H1 (cell line): ENCODE measurements at regions not wholly inside any gene's neighbourhood (a gene's known extent, or its start where the extent isn't known, plus 50 kb on each side); places are given as distances from the start of the nearest gene placed in this dataset.

Source experiments
- CTCF ChIA-PET: fragments of 300-600 bp; sonication (Branson Sonifier 250); formaldehyde crosslinking; loops from one replicate; lab custom pipeline; 2021; ENCODE audit not compliant: partially characterized antibody; lab: Charles Lee
- POLR2A ChIA-PET: fragments of 300-600 bp; sonication (Branson Sonifier 250); formaldehyde crosslinking; loops from one replicate; lab custom pipeline; 2021; ENCODE audit warnings: inconsistent platforms; ENCODE audit not compliant: partially characterized antibody; lab: Charles Lee
- DNase-seq, 2 experiments: peaks; one replicate each; pipeline versions ENCODE4 v3.0.0 to v3.0.0-alpha.2; 2010 to 2022; ENCODE audit warnings: low spot score in 2 of 2, low read depth in 1 of 2, mixed read lengths in 1 of 2
- FAIRE-seq: peaks from 2 replicates; lab custom pipeline; 2011; peaks lifted over from hg19 to GRCh38; lab: Jason Lieb, UNC
- H2AFZ ChIP-seq: 2 replicates; pipeline ENCODE4 v1.8.1; 2012; ENCODE audit warnings: low read length, inconsistent platforms
- H2AK5ac ChIP-seq: 2 replicates; pipeline ENCODE4 v1.6.1; 2013; ENCODE audit warnings: low read depth, low read length
- H2BK120ac ChIP-seq: replicated peaks from 2 replicates; pipeline ENCODE3; 2013; ENCODE audit warnings: low read depth, low read length, inconsistent platforms
- H2BK12ac ChIP-seq: 2 replicates; pipeline ENCODE4 v1.6.1; 2013; ENCODE audit warnings: low read depth, low read length
- H2BK15ac ChIP-seq: 2 replicates; pipeline ENCODE4 v1.6.1; 2013; ENCODE audit warnings: low read length
- H2BK20ac ChIP-seq: 2 replicates; pipeline ENCODE4 v1.6.1; 2013; ENCODE audit warnings: low read length
- H2BK5ac ChIP-seq: 2 replicates; pipeline ENCODE4 v1.6.1; 2013; ENCODE audit warnings: low read depth, low read length
- H3K14ac ChIP-seq: 2 replicates; pipeline ENCODE4 v1.6.1; 2013; ENCODE audit warnings: inconsistent platforms; ENCODE audit not compliant: insufficient read length
- H3K18ac ChIP-seq: 2 replicates; pipeline ENCODE4 v1.6.1; 2013; ENCODE audit warnings: low read length; ENCODE audit errors: extremely low read depth
- H3K23ac ChIP-seq: 2 replicates; pipeline ENCODE4 v1.6.1; 2013; ENCODE audit warnings: inconsistent platforms; ENCODE audit not compliant: insufficient read length
- H3K23me2 ChIP-seq: 2 replicates; pipeline ENCODE4 v1.6.1; 2013; ENCODE audit warnings: low read depth, low read length
- H3K27ac ChIP-seq: 2 replicates; pipeline ENCODE4 v1.6.1; 2011; ENCODE audit warnings: low read depth, low read length, inconsistent platforms
- H3K27me3 ChIP-seq, 4 experiments: replicated peaks in 1 of 4; 1 replicate in 1 of 4; 2 replicates in 3 of 4; pipeline versions ENCODE4 v1.6.1 to v1.8.1; 2011 to 2013; ENCODE audit warnings: low read length in 3 of 4, mild to moderate bottlenecking in 3 of 4, inconsistent platforms in 2 of 4, mixed read lengths in 2 of 4, moderate library complexity in 1 of 4; ENCODE audit not compliant: control insufficient read depth in 3 of 4, insufficient read depth in 3 of 4; ENCODE audit errors: extremely low read depth in 1 of 4
- H3K36me3 ChIP-seq, 4 experiments: 2 replicates each; pipeline versions ENCODE4 v1.6.1 to v1.8.1; 2011 to 2013; ENCODE audit warnings: mild to moderate bottlenecking in 4 of 4, low read length in 3 of 4, moderate library complexity in 2 of 4, control low read depth in 1 of 4, inconsistent platforms in 1 of 4; ENCODE audit not compliant: insufficient read depth in 4 of 4, control insufficient read depth in 2 of 4
- H3K4ac ChIP-seq: replicated peaks from 2 replicates; pipeline ENCODE3; 2013; ENCODE audit warnings: low read length, low read depth, mixed read lengths, inconsistent platforms; ENCODE audit not compliant: insufficient read length
- H3K4me1 ChIP-seq, 4 experiments: replicated peaks in 1 of 4; 1 replicate in 1 of 4; 2 replicates in 3 of 4; pipeline versions ENCODE4 v1.6.1 to v1.8.1; 2011 to 2013; ENCODE audit warnings: low read length in 3 of 4, inconsistent platforms in 2 of 4, mixed read lengths in 1 of 4; ENCODE audit not compliant: insufficient read depth in 4 of 4, control insufficient read depth in 3 of 4
- H3K4me2 ChIP-seq, 2 experiments: 2 replicates each; pipeline versions ENCODE4 v1.6.1 to v1.8.1; 2011 to 2013; ENCODE audit warnings: low read depth in 2 of 2, low read length in 2 of 2, control low read depth in 1 of 2, inconsistent platforms in 1 of 2, mild to moderate bottlenecking in 1 of 2; ENCODE audit not compliant: insufficient read depth in 1 of 2
- H3K4me3 ChIP-seq, 4 experiments: fragments of 200-600, 300-600 bp in 1 of 4; sonication (generic), shearing (Covaris generic), sonication (Bioruptor Twin) in 1 of 4; 2 replicates each; pipeline versions ENCODE4 v1.5.1 to v1.8.1; 2011 to 2016; ENCODE audit warnings: low read length in 4 of 4, low read depth in 3 of 4, control low read depth in 2 of 4, inconsistent platforms in 2 of 4, mild to moderate bottlenecking in 2 of 4, mixed read lengths in 1 of 4, moderate library complexity in 1 of 4; ENCODE audit not compliant: insufficient read depth in 2 of 4; ENCODE audit errors: extremely low read depth in 1 of 4
- H3K56ac ChIP-seq: replicated peaks from 2 replicates; pipeline ENCODE3; 2013; ENCODE audit warnings: low read depth, mild to moderate bottlenecking, mixed read lengths, low read length, inconsistent platforms; ENCODE audit not compliant: insufficient read length
- H3K79me1 ChIP-seq: 2 replicates; pipeline ENCODE4 v1.6.1; 2013; ENCODE audit warnings: low read depth, low read length, control low read depth
- H3K79me2 ChIP-seq, 2 experiments: 2 replicates each; pipeline versions ENCODE4 v1.6.1 to v1.8.1; 2012 to 2013; ENCODE audit warnings: low read length in 2 of 2, mild to moderate bottlenecking in 2 of 2, inconsistent platforms in 1 of 2; ENCODE audit not compliant: insufficient read depth in 2 of 2, control insufficient read depth in 1 of 2
- H3K9ac ChIP-seq, 4 experiments: replicated peaks in 1 of 4; 1 replicate in 1 of 4; 2 replicates in 3 of 4; pipeline versions ENCODE4 v1.6.1 to v1.8.1; 2011 to 2013; ENCODE audit warnings: low read depth in 3 of 4, low read length in 3 of 4, control low read depth in 2 of 4, mild to moderate bottlenecking in 2 of 4, moderate library complexity in 2 of 4, inconsistent platforms in 1 of 4; ENCODE audit errors: extremely low read depth in 1 of 4
- H3K9me3 ChIP-seq, 2 experiments: 2 replicates each; pipeline versions ENCODE4 v1.6.1 to v1.8.1; 2012 to 2013; ENCODE audit warnings: mild to moderate bottlenecking in 2 of 2, moderate library complexity in 2 of 2, control low read depth in 1 of 2, inconsistent platforms in 1 of 2, low read depth in 1 of 2, low read length in 1 of 2, mixed read lengths in 1 of 2; ENCODE audit not compliant: insufficient read depth in 2 of 2
- H4K20me1 ChIP-seq, 2 experiments: replicated peaks in 1 of 2; 2 replicates each; pipeline versions ENCODE3 to v1.8.1; 2011 to 2013; ENCODE audit warnings: inconsistent platforms in 2 of 2, low read length in 2 of 2, mild to moderate bottlenecking in 1 of 2; ENCODE audit not compliant: insufficient read depth in 2 of 2, control insufficient read depth in 1 of 2
- H4K5ac ChIP-seq: 2 replicates; pipeline ENCODE4 v1.6.1; 2013; ENCODE audit warnings: low read length, low read depth, mixed read lengths, inconsistent platforms; ENCODE audit not compliant: insufficient read length
- H4K8ac ChIP-seq: 2 replicates; pipeline ENCODE4 v1.8.0; 2013; ENCODE audit warnings: mild to moderate bottlenecking, moderate library complexity, low read length, inconsistent platforms; ENCODE audit not compliant: insufficient read depth; ENCODE audit errors: extremely low read depth
- H4K91ac ChIP-seq: replicated peaks from 2 replicates; pipeline ENCODE3; 2013; ENCODE audit warnings: low read length, mixed read lengths, inconsistent platforms; ENCODE audit not compliant: insufficient read length
- CHD1 ChIP-seq: IDR thresholded peaks from 2 replicates; pipeline ENCODE4 v1.6.1; 2012; ENCODE audit warnings: low read depth, low read length, improper control_type of control experiment
- CTBP2 ChIP-seq: IDR thresholded peaks from 2 replicates; pipeline ENCODE4 v1.7.0; 2011; ENCODE audit warnings: borderline replicate concordance, mild to moderate bottlenecking, moderate library complexity, mixed read lengths, low read length; ENCODE audit not compliant: insufficient read depth, insufficient read length
- POLR2AphosphoS5 ChIP-seq: IDR thresholded peaks from 2 replicates; pipeline ENCODE4 v1.6.1; 2011; ENCODE audit warnings: low read depth, low read length
- SIN3A ChIP-seq, 2 experiments: IDR thresholded peaks in 1 of 2; conservative IDR thresholded peaks in 1 of 2; 2 replicates each; pipeline ENCODE4 v1.6.1; 2011 to 2012; ENCODE audit warnings: low read length in 2 of 2, improper control_type of control experiment in 1 of 2, low read depth in 1 of 2, mild to moderate bottlenecking in 1 of 2
- WGBS, 2 experiments: shearing (Covaris generic) in 1 of 2; methylation state at CpG; one replicate each; pipeline versions ENCODE4 v1.1.6 to v1.1.7; 2013 to 2015; ENCODE audit warnings: low lambda C conversion rate in 2 of 2, mixed read lengths in 2 of 2, inconsistent platforms in 1 of 2, low coverage in 1 of 2, missing lambda C conversion rate in 1 of 2; ENCODE audit not compliant: insufficient replicate concordance in 2 of 2, insufficient coverage in 1 of 2, insufficient read length in 1 of 2; ENCODE audit errors: extremely low coverage in 1 of 2, missing lambda C conversion rate in 1 of 2; 5-methylcytosine and 5-hydroxymethylcytosine counted together
- TF ChIP-seq, protein P1 (sequence below): IDR thresholded peaks from 2 replicates; pipeline ENCODE4 v1.6.1; 2011; ENCODE audit warnings: low read depth, mild to moderate bottlenecking, low read length; ENCODE audit not compliant: insufficient read depth
- TF ChIP-seq, protein P2 (sequence below): IDR thresholded peaks from 2 replicates; pipeline ENCODE4 v1.6.1; 2011; ENCODE audit warnings: low read length, improper control_type of control experiment

DNA sequence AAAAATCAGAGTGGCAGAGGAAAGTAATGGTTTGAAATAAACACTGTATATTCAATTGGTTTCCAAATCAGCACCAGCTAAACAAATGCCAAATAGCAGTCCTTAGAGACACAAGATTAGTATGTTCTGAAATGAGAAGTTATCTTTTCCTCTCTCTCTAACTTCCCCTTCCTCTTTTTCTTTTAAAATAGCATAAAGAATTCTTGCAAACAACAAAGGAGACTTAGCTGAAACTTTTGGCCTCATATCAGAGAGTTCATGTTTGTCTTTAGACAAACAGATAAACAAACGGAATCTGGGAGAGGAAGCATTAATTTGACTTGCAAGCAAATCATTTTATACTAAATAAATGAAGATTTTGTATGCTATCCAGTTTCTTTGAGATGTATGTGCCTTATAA is 399.0 kb downstream of the GBA3 start:
- Histone ChIP-seq H2BK12ac (no peak overlapping the region), H3K79me1 (no peaks in the 10 kb centered on the region), H3K9me3 (peaks cover 0 to 11% of the 10 kb centered on the region in 2 experiments; a peak in 2 of 4 replicates), H2AK5ac (no peak overlapping the region), H2BK5ac (no peak overlapping the region), H3K9ac (no peak overlapping the region), H2BK20ac (no peak overlapping the region), H3K4me3 (no peak overlapping the region), H3K23me2 (no peaks in the 10 kb centered on the region), H3K27ac (no peak overlapping the region), H4K5ac (no peak overlapping the region), H2BK120ac (no peak overlapping the region), H3K18ac (no peak overlapping the region), H3K4me2 (no peak overlapping the region), H3K56ac (no peak overlapping the region), H3K36me3 (no peaks in the 10 kb centered on the region), H3K23ac (no peak overlapping the region), H3K4me1 (no peaks in the 10 kb centered on the region), H3K4ac (no peak overlapping the region), H4K20me1 (no peaks in the 10 kb centered on the region), H3K14ac (no peak overlapping the region), H4K8ac (no peak overlapping the region), H3K79me2 (no peaks in the 10 kb centered on the region), H4K91ac (no peak overlapping the region), H2AFZ (no peak overlapping the region), H3K27me3 (no peaks in the 10 kb centered on the region), H2BK15ac (no peak overlapping the region)
- ChIA-PET CTCF (no interaction called here), POLR2A (no interaction called here)
- FAIRE-seq = no peak
- no peak for TF ChIP-seq POLR2AphosphoS5
- TF ChIP-seq, protein P1, sequence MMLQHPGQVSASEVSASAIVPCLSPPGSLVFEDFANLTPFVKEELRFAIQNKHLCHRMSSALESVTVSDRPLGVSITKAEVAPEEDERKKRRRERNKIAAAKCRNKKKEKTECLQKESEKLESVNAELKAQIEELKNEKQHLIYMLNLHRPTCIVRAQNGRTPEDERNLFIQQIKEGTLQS = no peak
- TF ChIP-seq, protein P2, sequence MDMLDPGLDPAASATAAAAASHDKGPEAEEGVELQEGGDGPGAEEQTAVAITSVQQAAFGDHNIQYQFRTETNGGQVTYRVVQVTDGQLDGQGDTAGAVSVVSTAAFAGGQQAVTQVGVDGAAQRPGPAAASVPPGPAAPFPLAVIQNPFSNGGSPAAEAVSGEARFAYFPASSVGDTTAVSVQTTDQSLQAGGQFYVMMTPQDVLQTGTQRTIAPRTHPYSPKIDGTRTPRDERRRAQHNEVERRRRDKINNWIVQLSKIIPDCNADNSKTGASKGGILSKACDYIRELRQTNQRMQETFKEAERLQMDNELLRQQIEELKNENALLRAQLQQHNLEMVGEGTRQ = no peak
- no peak for TF ChIP-seq CHD1
- TF ChIP-seq SIN3A (conservative IDR thresholded peaks at IDR 0.05 in 1 of 2, IDR thresholded peaks at IDR 0.05 in 1 of 2; ENCODE audit: low read depth in 1 of 2, low read length in 2 of 2) = no peak
- no peak for TF ChIP-seq CTBP2
- WGBS, 2 experiments = 85% methylated on average over 1 of the region's 1 CpG; no CpG with 5 or more reads in 1 of the 2 experiments
- no peak for DNase-seq
